GM18909 (cell line): ENCODE measurements at regions not wholly inside any gene's neighbourhood (a gene's known extent, or its start where the extent isn't known, plus 50 kb on each side); places are given as distances from the start of the nearest gene placed in this dataset.

Source experiments
- ATAC-seq: cut with Tn5 transposase; IDR thresholded peaks from one replicate; pipeline ENCODE4 v1.9.1; 2021; ENCODE audit warnings: mild to moderate bottlenecking; ENCODE audit not compliant: unreplicated experiment, poor library complexity

DNA sequence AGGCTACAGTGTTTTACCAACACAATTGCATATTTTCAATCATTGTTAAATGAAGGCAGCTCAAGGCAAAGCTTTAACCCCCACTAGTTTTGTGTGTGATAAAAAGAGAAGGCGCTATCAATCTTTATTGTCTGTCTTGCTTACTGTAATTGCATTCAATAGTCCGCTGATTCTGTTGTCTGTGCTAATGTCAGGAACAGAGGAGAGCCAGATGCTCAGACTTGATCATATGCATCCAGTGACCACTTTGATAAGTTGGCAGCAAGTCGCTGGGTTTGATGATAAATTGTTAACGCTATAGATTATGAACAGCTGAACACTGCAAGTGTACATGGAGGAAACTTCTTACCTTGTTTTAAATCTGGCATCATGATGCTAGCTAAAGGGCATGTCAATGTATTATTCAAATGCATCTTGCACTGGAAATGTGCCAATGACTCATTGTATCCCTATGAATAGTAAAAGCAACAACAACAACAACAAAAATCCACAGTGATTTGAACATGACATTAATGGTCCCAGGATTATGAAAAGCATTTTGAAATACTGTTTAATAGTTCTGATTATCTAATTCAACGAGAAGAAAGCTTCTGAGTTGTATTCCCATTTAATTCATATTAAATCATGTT, 423.5 kb upstream of the FANCL start:
- ATAC-seq, result no peak

DNA sequence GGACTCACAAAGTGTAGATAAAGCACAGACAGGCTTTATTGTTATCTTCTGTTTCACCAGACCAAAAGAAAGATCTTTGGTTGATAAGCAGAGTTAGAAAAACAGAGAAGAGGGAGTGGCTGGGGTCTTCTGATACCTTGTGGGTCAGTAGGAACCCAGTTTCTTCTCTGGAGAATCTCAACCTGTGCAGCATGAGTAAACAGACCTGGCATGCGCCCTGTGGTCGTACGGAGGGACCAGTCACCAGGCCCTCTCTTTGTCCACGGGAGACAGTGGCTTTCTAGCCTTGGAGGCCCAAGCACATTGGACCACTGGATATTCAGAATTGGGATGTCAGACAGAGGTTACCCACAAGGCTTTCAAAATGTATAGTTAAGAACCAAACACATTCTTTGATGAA, 418.9 kb upstream of the FANCL start:
- no peak for ATAC-seq

DNA sequence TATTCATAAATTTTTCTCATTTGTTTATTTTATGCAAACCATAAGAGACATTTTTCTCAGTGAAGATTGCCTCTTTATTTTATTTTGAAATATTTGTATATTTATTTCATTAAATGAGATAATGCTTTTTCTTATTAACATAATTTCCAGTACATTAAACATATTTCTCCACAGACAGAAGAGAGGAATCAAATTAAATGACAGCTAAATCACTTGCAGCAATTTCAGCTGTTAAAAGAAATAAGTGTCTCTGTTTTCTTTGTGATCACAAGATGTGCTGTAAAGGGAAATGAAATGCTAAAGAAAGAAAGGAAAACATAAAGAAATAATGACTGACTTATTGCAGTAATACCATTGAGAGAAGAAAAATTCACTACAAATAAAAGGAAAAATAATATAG, 414.0 kb upstream of the FANCL start:
- no peak for ATAC-seq

DNA sequence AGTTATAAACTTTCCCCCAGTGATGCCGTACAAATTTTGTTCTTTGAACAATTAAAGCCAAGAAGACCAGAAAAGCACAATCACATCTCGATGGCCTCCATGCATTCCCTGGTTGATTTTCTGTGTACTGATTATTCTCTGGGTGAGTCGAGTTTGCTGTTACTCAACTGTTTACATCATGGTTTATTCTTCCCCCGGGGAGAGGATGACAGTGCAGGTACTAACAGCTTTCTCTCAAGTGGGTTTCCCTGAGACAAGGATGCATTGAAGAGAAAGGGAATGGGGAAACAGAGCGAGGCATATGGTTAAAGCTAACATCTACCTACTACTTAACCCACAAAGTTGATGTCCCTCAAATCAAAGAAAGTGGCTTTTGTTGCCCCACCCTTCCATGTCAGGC, 410.8 kb upstream of the FANCL start:
- no peak for ATAC-seq

DNA sequence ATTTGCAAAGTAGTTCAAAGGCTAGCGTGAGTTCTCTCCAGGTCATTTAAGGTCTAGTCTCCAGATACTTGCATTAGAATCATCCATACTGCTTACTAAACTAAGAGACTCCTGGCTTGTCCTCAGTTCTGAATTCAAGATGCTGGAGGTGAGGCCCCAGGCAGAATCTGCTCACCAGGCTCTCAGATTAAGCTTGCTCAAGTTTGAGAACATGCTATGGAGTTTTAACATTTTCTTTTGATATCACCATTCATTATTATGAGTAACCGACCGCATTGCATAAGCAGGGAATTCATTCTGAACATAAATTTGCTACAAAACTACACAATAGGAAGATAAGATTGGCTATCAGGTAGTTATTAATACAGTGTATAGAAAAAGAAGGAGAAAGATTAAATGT, 409.7 kb upstream of the FANCL start:
- ATAC-seq, result no peak

DNA sequence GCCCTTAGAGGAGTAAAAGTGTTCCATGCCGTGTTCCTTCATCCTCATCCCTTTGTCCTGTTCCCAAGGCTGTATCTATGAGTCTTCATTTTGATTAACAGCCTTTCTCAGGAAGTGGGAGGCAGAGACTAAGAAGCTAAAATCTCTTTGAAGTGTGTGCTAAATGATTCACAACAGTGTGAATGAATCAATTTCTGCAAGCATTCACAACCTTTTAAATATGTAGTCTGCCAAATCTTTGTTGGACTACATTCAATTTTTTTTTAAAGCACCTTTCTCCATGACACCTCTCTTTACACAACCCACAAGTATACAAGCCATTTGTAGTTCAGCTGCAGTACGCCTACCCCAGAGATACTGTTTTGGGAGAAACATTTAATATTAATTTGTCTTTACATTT, 408.6 kb upstream of the FANCL start:
- ATAC-seq, result no peak

DNA sequence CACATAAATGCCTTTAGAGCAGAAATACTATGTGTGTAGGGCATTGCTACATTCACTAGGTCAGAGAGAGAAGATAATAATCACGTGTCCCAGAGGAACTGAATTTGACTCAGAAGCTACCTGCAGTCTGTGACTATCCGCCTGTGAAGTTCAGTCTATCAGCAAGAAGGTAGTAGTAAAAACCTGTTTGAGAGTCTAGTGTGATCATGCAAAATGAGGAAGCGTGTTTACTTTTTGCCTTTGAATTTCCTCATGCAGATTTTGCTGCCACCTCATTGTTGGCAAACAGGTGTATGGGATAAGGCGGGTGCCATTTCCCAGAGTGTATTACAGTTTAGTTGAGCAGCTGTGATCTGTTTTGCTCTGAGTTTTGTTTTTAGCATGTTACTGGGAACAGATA, 403.9 kb upstream of the FANCL start:
- ATAC-seq, result no peak

DNA sequence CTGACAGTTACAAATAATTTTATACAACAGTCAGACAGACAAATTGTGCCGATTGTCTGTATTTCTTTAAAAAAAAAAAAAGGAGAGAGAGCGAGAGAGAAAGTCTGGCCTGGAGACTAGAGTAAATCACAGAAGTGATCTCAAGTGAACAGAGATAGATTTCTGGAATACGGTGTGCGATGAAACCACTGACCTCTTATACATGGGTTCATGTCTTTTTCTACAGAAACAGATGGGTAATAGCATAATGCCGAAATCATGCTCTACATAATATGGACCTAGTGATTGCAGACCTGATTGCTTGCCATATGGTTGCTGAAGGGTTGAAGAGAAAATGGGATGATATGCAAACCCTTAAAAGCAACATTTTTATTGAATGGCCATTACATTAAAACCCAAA, 403.3 kb upstream of the FANCL start:
- no peak for ATAC-seq

DNA sequence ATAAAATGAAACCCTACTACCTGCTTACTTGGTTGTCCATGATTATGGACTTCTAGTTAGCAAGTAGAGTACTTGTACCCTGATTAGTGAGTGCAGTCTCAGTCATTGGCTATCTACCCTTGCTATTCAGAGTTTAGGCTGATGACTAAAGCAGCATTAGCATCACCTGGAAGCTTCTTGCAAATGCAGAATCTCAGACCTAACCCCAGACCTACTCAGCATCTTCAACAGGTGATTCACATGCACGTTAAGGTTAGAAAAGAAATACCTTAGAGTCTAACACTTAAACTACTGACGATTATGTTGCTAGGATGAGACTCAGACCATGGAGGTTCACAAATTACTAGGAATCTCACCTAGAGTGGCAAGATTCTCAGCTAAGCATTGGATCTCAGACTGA, 399.9 kb upstream of the FANCL start:
- ATAC-seq, result no peak

DNA sequence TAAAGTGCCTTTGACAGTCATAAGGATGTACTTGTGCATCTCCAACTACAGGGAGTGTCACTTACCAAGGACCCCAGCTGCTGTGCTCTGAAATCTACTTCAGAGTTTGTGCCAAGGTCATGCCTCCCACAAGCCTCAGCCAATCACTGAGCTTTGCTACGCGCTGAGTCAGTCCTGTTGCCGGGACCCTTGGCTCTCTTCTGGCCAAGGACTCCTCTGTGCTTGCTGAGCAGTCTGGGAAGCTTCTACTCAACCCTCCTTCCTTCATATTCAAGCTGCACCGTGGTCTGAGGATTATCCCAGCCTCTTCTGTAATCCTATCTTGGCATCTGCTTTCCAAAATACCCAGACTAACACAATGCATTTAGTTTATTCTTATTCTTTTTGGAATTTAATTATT, 398.9 kb upstream of the FANCL start:
- no peak for ATAC-seq

DNA sequence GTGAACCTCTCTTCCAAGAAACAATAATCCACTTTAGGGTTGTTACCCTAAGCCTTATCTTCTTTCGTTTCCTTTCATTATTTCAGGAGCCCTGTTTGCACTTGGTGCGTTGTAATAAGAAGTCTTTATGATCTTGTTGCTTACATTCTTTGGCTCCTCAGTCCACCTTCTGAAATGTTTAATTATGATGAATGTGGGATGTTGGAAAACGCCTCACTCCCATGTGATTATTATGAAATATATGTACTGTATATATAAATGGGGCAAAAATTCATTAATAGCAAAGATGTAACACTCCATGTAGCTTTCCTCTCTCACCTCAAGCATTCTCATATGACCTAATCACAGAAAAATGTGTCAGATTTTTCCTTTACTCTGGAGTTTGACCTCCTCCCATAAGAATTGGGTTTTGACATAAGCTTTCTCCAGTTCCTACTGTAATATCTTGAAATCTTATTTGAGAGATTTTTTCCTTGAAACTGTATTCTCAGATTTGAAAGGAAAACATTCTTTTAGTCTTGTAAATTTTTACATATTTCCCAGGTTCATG, 397.2 kb upstream of the FANCL start:
- ATAC-seq, result no peak

DNA sequence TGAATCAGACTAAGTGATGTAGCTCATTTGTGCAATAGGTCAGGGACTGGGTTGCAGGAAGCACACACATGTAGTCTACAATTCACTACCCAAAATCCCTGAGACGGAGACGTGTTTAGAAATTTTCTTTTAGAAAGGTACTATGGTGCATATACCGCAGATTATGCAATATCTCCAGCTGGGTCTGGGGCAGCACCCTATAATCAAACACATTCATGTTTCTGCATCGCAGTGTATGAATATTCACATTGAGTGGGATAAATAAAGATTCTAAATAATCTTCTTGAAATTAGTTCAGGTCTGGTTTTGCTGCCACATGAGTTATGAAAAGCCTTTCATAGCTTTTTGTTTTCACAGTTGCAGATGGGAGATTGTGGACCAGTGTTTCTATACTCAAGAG, 395.7 kb upstream of the FANCL start:
- no peak for ATAC-seq

DNA sequence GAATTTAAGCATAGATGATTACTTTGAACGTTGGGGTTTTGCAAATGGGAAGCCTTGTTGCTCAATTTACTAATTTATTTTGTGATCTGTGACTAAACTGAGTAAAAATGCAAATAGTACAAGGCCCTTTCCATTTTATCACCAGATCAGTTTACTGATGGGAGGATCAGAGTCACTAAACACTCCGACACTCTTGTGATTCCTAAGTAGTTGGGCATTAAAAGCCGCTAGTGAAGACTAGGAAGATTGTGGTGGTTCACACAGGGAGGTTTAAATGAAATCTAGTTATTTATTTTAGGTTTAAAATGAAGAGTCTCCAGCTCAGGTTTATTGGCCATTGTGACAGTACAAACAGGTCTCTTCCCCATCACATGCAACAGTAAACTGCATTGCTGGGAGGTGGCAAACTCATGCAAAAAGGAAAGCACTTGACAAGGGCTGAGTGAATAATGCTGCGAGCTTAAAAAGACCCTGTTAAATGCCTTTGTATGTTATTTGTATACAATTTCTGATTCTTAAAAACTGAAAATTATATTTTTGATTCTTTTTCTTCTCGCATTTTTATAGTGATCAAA, 394.8 kb upstream of the FANCL start:
- ATAC-seq, result no peak

DNA sequence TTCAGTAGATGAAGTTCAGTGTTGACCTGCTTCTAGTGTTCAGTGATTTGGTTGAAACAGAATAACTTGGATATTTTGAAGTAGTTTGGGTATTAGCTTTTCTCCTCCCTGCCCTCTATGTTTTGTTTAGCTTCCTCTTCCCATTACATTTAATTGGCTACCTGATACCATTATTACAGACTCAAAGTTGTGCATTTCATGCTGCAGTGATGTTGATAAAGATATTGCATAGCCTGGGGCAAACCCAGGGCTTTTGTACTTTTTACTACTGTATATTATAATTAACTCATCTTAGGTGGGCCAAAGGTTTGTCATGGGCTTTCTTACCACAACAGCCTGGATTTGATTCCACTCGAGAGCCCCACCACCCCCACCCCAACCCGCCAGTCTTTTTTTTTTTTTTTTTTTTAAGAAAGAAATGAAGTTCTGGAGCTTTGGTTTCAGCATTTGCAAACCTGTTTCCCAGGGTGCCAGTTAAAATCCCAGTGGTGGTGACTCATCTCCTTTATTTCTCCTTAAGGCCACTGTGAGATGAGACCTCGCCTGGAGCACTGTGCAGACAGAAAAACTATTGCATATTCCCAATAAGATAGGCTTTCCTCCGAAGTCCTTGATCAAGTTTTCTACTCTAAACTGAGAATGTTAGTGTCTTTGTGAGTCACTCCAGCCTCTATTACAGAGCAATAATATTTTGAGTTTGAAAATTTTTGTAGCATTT, 393.7 kb upstream of the FANCL start:
- no peak for ATAC-seq

DNA sequence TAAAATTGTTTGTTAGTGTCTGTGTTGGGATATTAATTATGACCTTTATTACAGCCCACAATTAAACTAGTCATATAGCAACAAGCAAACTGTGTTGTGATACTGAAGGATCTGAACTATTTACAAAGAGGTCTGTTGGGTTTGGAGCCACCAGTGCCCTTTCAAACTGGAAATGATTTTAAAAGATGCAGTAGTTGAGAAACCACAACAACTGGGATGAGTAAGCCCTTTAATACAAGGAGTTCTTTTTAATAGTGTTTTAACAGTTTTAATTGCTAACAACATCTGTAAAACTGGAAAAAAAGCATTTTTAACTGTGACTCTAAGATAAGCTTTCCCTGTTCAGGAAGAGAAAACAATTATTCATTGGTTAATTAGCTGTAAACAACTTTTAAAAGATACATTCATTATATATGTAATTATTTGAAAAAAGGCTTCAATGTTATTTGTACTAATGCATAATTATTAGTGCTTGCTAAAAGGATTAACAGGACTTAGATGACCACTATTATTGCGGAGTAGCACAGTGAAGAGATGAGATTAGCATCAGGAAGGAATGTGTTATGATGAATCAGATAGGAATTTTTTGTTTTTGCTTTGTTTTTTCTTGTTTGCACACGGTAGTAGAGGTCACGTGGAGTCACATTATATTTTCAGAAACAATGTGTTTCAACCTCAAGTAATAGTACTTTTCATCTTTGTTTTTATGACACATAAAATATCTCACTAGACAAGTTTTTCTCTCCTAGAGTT, 392.7 kb upstream of the FANCL start:
- no peak for ATAC-seq

DNA sequence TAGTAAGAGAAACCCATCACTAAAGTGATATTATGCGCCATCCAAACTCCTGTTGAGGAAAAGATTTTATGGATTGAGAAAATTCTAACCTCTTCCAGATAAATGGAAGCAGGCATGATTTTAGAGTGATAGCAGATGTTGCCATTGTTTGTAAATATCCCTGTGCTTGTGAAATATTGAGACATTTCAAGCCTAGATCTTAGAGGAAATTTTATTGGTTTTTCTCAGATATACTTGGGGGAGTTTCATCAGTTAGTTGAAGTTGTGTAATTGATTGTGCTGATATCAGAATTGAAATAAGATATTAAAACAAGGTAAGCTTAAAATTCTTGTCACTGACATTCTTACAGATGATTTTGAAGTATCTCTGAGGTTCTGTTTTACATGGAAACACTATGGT, 390.9 kb upstream of the FANCL start:
- no peak for ATAC-seq

DNA sequence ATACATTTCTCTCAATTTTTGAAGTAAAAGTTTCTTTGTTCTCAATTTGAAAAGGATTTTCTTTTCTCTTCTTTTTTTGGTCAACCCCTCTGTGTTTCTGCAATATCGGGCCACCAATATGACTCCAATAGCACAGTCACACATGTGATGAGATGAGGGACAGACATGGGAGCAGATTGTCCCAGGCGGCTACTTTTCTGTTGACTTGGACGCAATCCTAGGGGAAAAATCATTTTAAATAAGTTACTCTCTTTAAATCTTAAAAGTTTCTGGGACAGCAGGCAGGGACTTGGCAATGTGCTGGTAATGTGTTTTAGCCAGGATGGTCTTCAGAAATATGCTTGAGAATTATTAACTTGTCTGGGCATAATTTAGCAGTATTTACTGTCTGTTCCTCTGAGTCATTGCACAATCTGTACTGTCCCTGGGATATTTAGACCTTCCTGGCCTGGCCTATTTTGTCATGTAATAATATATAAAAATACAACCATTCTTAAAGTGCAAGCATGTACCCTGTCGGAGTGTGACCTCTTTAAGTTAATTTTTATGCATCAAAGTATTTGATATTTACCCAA, 388.5 kb upstream of the FANCL start:
- ATAC-seq, result no peak

DNA sequence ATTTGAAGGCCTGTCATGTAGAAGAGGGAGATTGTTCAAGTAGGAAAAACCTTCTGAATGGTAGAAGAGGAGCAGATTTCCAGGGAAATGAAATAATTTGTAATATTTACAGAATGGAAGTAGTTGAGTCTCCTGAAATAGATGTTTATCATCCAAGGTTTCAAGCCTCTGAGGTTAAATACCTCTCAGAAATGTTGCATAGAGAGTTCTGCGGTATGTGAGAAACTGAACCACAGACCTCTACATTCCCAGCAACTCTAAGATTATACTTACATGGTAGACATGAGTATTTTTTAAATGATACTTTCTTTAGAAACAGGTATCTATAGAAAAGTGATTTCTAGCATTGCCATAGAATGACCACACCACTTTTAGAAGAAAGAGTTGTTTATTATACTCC, 379.8 kb upstream of the FANCL start:
- no peak for ATAC-seq

DNA sequence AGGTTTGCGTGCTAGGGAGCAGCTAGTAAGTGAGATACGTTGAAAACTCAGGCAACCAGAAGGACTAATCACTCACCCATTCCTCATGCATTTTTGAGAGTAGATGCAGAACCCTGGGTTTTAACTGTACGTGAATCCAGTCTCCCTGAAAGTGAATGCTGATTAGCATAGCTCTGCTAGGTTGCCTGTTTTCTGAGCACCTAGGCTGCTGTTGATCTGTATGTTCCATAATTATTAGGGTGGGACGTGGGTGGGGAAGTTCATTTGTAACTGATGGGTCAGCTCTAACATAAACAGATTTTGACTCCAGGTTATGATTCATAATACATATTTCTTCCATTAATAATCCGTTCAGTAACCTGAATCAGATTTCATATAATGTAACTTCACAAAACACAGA, 379.0 kb upstream of the FANCL start:
- ATAC-seq, result no peak

DNA sequence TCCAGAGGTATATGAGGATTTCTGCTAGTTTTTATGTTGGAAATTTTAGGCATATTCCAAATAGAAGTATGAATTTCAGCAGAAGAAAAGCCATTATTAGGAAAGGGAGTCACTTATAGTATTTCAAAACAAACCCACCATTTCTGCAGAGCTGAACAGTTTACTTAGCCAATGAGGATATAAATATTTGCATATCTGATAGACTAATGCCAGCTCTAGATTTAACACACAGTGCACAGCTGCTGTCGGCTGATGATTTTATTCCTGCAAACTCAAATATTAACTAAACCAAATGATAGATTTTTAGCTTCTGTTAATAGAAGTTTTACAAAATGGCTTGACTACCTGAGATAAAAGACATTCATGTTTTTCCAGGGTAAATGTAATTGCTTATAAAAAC, 375.8 kb upstream of the FANCL start:
- ATAC-seq, result no peak

DNA sequence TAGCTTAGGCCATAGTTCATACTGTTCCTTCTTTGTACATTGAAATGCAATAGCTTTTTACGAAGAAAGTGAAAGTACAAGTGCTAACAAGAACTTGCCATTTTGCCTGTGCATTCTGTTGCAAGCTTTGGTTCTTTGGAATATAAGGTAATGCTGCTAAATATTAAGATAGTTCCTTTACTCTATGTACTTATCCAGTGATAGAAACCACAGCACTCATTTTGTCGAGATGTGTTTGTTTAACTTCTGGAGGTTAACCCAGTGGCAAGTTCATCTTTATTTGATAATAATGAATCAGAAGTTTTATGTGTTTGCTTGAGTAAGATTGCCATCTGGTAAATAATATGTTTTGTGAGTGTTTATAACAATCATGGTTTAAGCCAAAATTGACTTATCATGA, 373.1 kb upstream of the FANCL start:
- ATAC-seq, result no peak
